Spleen (tissue), 7 donors: ENCODE measurements at regions not wholly inside any gene's neighbourhood (a gene's known extent, or its start where the extent isn't known, plus 50 kb on each side); places are given as distances from the start of the nearest gene placed in this dataset.

Source experiments
- CTCF ChIP-seq, 11 experiments: fragments of 200-600 bp in 7 of 11; fragments of 450-650 bp in 4 of 11; sonication (generic) in 4 of 11; IDR thresholded peaks in 8 of 11; conservative IDR thresholded peaks in 3 of 11; 1 replicate in 7 of 11; 2 replicates in 4 of 11; pipeline versions ENCODE4 v1.4.0 to v1.8.0; 2016 to 2021; ENCODE audit warnings: antibody characterized with exemption in 11 of 11, inconsistent platforms in 4 of 11, mild to moderate bottlenecking in 1 of 11
- POLR2A ChIP-seq, 3 donors: fragments of 450-650 bp; IDR thresholded peaks; one replicate each; pipeline ENCODE4 v1.5.1; 2017; ENCODE audit warnings: antibody characterized with exemption in 3 of 3, mild to moderate bottlenecking in 1 of 3
- donor health status: DM: no; HTN: no; CAD: no; lungs with moderate emphysema.
- donor health status: DM: no; HTN: no; CAD: no.
- donor health status: DM: no; HTN: no; CAD: no.

- TF ChIP-seq CTCF (IDR thresholded peaks at IDR 0.05 in 8 of 11, conservative IDR thresholded peaks at IDR 0.05 in 3 of 11) (no peak), POLR2A (IDR thresholded peaks at IDR 0.05) (no peak)
Observed at GRCh38 chr22:27094633-27095308, 437.4 kb downstream of the MIAT start.
